DND-41 (cell line): ENCODE measurements at regions not wholly inside any gene's neighbourhood (a gene's known extent, or its start where the extent isn't known, plus 50 kb on each side); places are given as distances from the start of the nearest gene placed in this dataset.

Experiments used
- ATAC-seq: fragments of 200-7000 bp; cut with Tn5 transposase; 3 replicates; pipeline ENCODE4 v1.9.1; 2021; ENCODE audit warnings: low read depth; ENCODE audit not compliant: insufficient read depth
- DNase-seq: peaks from one replicate; pipeline ENCODE4 v3.0.0-alpha.2; 2020
- H2AFZ ChIP-seq: 2 replicates; pipeline ENCODE4 v1.6.0; 2012; ENCODE audit warnings: low read depth, low read length
- H3K27ac ChIP-seq: 2 replicates; pipeline ENCODE4 v1.5.1; 2012; ENCODE audit warnings: low read length, inconsistent platforms
- H3K27me3 ChIP-seq: fragments of 200-600 bp; sonication (generic); 2 replicates; pipeline ENCODE4 v1.6.0; 2012; ENCODE audit warnings: low read length, mild to moderate bottlenecking, inconsistent platforms; ENCODE audit not compliant: insufficient read depth, poor library complexity
- H3K36me3 ChIP-seq: 2 replicates; pipeline ENCODE4 v1.5.1; 2012; ENCODE audit warnings: low read length, inconsistent platforms; ENCODE audit not compliant: insufficient read depth
- H3K4me1 ChIP-seq: 2 replicates; pipeline ENCODE4 v1.5.1; 2012; ENCODE audit warnings: mild to moderate bottlenecking, low read length; ENCODE audit not compliant: insufficient read depth
- H3K4me2 ChIP-seq: 2 replicates; pipeline ENCODE4 v1.6.0; 2012; ENCODE audit warnings: mild to moderate bottlenecking, moderate library complexity, low read length, inconsistent platforms; ENCODE audit not compliant: insufficient read depth
- H3K4me3 ChIP-seq, 2 experiments: fragments of 200-600 bp in 1 of 2; shearing (Covaris generic) in 1 of 2; 2 replicates each; pipeline ENCODE4 v1.5.1; 2012 to 2016; ENCODE audit warnings: inconsistent platforms in 2 of 2, low read length in 2 of 2, mild to moderate bottlenecking in 2 of 2, low read depth in 1 of 2, moderate library complexity in 1 of 2
- H3K79me2 ChIP-seq: 2 replicates; pipeline ENCODE4 v1.6.0; 2012; ENCODE audit warnings: low read length, inconsistent platforms; ENCODE audit not compliant: insufficient read depth
- H3K9ac ChIP-seq: 2 replicates; pipeline ENCODE4 v1.6.0; 2012; ENCODE audit warnings: low read depth, mild to moderate bottlenecking, inconsistent platforms, low read length, moderate library complexity
- H3K9me3 ChIP-seq: 2 replicates; pipeline ENCODE4 v1.5.1; 2012; ENCODE audit warnings: low read length, moderate library complexity, mild to moderate bottlenecking, inconsistent platforms; ENCODE audit not compliant: insufficient read depth, severe bottlenecking
- H4K20me1 ChIP-seq: 2 replicates; pipeline ENCODE4 v1.6.0; 2012; ENCODE audit warnings: low read length; ENCODE audit not compliant: insufficient read depth
- EZH2 ChIP-seq: IDR thresholded peaks from 3 replicates; pipeline ENCODE4 v1.6.1; 2012; ENCODE audit warnings: borderline replicate concordance, low read depth, mild to moderate bottlenecking, moderate library complexity, low read length, inconsistent platforms; ENCODE audit not compliant: severe bottlenecking
- TF ChIP-seq, protein P1 (sequence below): IDR thresholded peaks from 2 replicates; pipeline ENCODE4 v1.5.1; 2012; ENCODE audit warnings: borderline replicate concordance, low read length, moderate library complexity, mild to moderate bottlenecking; ENCODE audit not compliant: poor library complexity, severe bottlenecking; ENCODE audit errors: extremely low read depth

DNA sequence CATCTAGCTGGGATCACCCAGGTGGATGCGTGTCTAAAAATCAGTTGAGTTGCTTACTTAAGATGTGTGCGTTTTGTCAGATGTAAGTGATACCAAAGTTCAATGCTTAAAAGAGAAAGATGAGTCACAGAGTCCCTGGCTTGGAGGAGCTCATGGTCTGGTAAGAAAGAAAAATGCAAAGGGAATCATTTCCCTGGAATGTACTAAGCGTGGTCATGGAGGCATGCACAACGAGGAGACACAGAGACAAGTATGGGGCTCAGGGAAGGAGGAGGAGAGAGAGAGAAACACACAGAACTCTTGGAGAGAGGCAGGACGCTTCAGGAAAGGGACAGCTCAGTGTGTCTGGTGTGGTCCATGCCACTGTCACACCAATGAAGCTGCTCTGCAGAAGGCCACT, 186.9 kb upstream of the GMDS start:
- H3K27me3 ChIP-seq: no peaks in the 10 kb centered on the region
- no peak overlapping the region for H3K4me2 ChIP-seq
- H2AFZ ChIP-seq: no peak overlapping the region
- H3K79me2 ChIP-seq: no peaks in the 10 kb centered on the region
- DNase-seq (no peak), ATAC-seq (no peak)
- H3K4me1 ChIP-seq: no peaks in the 10 kb centered on the region
- no peaks in the 10 kb centered on the region for H3K9me3 ChIP-seq
- H3K9ac ChIP-seq: no peak overlapping the region
- no peaks in the 10 kb centered on the region for H3K36me3 ChIP-seq
- H3K4me3 ChIP-seq: no peak overlapping the region
- H3K27ac ChIP-seq: no peak overlapping the region
- no peaks in the 10 kb centered on the region for H4K20me1 ChIP-seq
- no peak for TF ChIP-seq EZH2
- TF ChIP-seq, protein P1, sequence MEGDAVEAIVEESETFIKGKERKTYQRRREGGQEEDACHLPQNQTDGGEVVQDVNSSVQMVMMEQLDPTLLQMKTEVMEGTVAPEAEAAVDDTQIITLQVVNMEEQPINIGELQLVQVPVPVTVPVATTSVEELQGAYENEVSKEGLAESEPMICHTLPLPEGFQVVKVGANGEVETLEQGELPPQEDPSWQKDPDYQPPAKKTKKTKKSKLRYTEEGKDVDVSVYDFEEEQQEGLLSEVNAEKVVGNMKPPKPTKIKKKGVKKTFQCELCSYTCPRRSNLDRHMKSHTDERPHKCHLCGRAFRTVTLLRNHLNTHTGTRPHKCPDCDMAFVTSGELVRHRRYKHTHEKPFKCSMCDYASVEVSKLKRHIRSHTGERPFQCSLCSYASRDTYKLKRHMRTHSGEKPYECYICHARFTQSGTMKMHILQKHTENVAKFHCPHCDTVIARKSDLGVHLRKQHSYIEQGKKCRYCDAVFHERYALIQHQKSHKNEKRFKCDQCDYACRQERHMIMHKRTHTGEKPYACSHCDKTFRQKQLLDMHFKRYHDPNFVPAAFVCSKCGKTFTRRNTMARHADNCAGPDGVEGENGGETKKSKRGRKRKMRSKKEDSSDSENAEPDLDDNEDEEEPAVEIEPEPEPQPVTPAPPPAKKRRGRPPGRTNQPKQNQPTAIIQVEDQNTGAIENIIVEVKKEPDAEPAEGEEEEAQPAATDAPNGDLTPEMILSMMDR: no peak

DNA sequence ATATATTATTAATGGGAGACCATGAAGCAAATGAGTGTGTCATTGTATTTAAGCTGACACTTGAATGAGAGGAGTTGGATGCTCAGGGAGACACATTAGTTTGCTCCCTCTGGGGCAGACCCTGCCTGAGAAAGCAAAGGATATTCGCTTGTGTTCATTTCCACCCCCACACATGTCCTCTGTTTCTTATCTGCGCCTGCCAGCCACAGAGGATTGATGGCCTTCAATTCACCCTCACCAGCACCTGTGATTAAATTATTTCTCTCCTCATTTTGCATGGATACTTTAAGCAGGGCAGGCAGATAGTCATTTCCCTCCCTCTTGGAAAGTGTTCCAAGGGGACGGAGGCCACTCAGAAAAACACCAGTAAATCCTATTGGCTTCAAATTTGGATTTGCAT, 185.2 kb upstream of the GMDS start:
- Histone ChIP-seq H3K4me1 (no peaks in the 10 kb centered on the region), H3K9ac (no peak overlapping the region), H3K4me2 (no peak overlapping the region), H3K27ac (no peak overlapping the region), H3K4me3 (no peak overlapping the region), H3K79me2 (no peaks in the 10 kb centered on the region), H4K20me1 (no peaks in the 10 kb centered on the region), H3K36me3 (no peaks in the 10 kb centered on the region), H3K9me3 (no peaks in the 10 kb centered on the region), H2AFZ (no peak overlapping the region), H3K27me3 (no peaks in the 10 kb centered on the region)
- ATAC-seq (no peak), DNase-seq (no peak)
- TF ChIP-seq, protein P1: no peak
- no peak for TF ChIP-seq EZH2

DNA sequence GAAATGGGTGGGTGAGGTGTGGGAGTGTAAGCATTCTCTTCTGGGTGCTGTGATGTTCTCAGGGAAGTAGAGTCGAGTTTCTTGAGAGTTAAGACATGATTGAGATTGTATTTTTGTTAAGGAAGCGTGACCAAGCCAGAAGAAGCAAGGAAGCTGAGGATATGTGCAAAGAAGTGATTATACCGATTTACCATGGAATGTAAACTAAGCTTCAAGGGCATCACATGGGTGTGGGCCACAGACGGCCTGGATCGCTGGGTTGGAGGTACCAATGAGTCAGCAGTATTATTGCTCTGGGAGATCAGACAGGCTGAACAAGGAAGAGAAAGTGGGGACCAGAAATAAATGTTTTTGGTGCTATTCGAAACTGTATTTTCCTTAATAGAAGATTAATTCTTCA, 184.1 kb upstream of the GMDS start:
- no peaks in the 10 kb centered on the region for H3K79me2 ChIP-seq
- H3K9me3 ChIP-seq: no peaks in the 10 kb centered on the region
- H2AFZ ChIP-seq: no peak overlapping the region
- no peaks in the 10 kb centered on the region for H3K36me3 ChIP-seq
- DNase-seq (no peak), ATAC-seq (no peak)
- H3K4me3 ChIP-seq: no peak overlapping the region
- H3K4me1 ChIP-seq: no peaks in the 10 kb centered on the region
- H4K20me1 ChIP-seq: no peaks in the 10 kb centered on the region
- no peak overlapping the region for H3K4me2 ChIP-seq
- no peak overlapping the region for H3K27ac ChIP-seq
- TF ChIP-seq, protein P1: no peak
- no peak for TF ChIP-seq EZH2
- no peak overlapping the region for H3K9ac ChIP-seq
- no peaks in the 10 kb centered on the region for H3K27me3 ChIP-seq

DNA sequence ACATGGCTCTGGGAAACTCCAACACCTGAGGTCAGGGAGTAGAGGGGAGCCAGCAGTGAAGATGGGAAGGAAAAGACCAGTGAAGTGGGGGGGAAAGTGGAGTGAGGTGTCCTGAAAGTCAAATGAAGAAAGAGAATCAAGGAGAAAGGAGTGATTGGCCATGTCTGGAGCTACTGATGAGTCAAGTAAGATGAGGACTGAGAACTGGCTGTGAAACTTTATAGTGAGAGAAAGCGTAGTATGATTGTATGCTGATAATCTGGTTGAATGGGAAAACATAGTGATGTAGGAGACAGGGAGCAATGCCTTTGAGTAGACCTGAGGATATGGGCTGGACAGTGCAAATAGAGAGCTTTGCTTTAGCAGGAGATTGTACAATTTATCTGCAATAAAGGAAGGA, 183.6 kb upstream of the GMDS start:
- Histone ChIP-seq H4K20me1 (no peaks in the 10 kb centered on the region), H3K36me3 (no peaks in the 10 kb centered on the region), H3K9me3 (no peaks in the 10 kb centered on the region), H3K27me3 (no peaks in the 10 kb centered on the region), H3K4me3 (no peak overlapping the region), H3K4me1 (no peaks in the 10 kb centered on the region), H3K27ac (no peak overlapping the region), H2AFZ (no peak overlapping the region), H3K79me2 (no peaks in the 10 kb centered on the region), H3K4me2 (no peak overlapping the region), H3K9ac (no peak overlapping the region)
- ATAC-seq: no peak
- TF ChIP-seq, protein P1: no peak
- TF ChIP-seq EZH2: no peak
- DNase-seq: no peak
